ENCODE measurements at regions not wholly inside any gene's neighbourhood (a gene's known extent, or its start where the extent isn't known, plus 50 kb on each side); places are given as distances from the start of the nearest gene placed in this dataset.

DNA sequence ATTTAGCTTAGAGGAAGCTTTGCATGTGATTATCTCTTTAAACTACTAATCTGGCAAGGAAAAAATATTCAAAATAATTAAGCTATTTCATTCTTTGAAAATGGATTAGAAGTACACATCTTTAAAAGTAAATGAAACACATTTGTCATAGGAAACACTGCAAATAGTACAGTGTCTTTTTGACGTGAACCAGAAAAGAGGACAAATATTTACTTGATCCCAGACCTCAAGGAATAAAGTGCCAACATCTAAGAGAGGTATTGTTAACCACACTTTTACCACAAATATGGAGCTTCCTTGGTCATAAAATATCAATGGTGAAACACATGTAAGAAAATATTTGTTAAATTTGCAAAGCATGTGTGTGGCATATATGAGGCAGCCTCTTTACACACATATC lies 159.9 kb downstream of the SNX7 start:
- TF ChIP-seq ELF1 (IDR thresholded peaks at IDR 0.05) (no peak), CTCF (IDR thresholded peaks at IDR 0.05) (no peak), POLR2AphosphoS5 (IDR thresholded peaks at IDR 0.05; ENCODE audit: low read depth, low read length) (no peak), TAF1 (IDR thresholded peaks at IDR 0.05; ENCODE audit: borderline replicate concordance, low read depth, low read length) (no peak), SMC3 (IDR thresholded peaks at IDR 0.05; ENCODE audit: low read depth, low read length) (no peak), YY1 (IDR thresholded peaks at IDR 0.05; ENCODE audit: low read depth) (no peak), NFIC (IDR thresholded peaks at IDR 0.05; ENCODE audit: borderline replicate concordance) (no peak), EP300 (IDR thresholded peaks at IDR 0.05; ENCODE audit: borderline replicate concordance in 1 of 2, low read depth in 1 of 2, low read length in 1 of 2) (no peak), MAX (IDR thresholded peaks at IDR 0.05; ENCODE audit: low read depth) (no peak)
- TF ChIP-seq, protein P1, sequence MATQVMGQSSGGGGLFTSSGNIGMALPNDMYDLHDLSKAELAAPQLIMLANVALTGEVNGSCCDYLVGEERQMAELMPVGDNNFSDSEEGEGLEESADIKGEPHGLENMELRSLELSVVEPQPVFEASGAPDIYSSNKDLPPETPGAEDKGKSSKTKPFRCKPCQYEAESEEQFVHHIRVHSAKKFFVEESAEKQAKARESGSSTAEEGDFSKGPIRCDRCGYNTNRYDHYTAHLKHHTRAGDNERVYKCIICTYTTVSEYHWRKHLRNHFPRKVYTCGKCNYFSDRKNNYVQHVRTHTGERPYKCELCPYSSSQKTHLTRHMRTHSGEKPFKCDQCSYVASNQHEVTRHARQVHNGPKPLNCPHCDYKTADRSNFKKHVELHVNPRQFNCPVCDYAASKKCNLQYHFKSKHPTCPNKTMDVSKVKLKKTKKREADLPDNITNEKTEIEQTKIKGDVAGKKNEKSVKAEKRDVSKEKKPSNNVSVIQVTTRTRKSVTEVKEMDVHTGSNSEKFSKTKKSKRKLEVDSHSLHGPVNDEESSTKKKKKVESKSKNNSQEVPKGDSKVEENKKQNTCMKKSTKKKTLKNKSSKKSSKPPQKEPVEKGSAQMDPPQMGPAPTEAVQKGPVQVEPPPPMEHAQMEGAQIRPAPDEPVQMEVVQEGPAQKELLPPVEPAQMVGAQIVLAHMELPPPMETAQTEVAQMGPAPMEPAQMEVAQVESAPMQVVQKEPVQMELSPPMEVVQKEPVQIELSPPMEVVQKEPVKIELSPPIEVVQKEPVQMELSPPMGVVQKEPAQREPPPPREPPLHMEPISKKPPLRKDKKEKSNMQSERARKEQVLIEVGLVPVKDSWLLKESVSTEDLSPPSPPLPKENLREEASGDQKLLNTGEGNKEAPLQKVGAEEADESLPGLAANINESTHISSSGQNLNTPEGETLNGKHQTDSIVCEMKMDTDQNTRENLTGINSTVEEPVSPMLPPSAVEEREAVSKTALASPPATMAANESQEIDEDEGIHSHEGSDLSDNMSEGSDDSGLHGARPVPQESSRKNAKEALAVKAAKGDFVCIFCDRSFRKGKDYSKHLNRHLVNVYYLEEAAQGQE (IDR thresholded peaks at IDR 0.05; ENCODE audit: low read depth, low read length), result no peak

Data from SK-N-SH (cell line).